GM18907 (cell line): ENCODE measurements at regions not wholly inside any gene's neighbourhood (a gene's known extent, or its start where the extent isn't known, plus 50 kb on each side); places are given as distances from the start of the nearest gene placed in this dataset.
A peak's percentile ranks its signal among the peaks of the same experiment; 100 is the strongest.
"Not testable (repeated sequence)": the region's sequence is repeated elsewhere in the genome, so short reads cannot be mapped to it uniquely, and the experiment has no call there.

Source experiments
- ATAC-seq: cut with Tn5 transposase; IDR thresholded peaks from one replicate; pipeline ENCODE4 v1.9.1; 2021; ENCODE audit warnings: mild to moderate bottlenecking, moderate library complexity; ENCODE audit not compliant: unreplicated experiment

DNA sequence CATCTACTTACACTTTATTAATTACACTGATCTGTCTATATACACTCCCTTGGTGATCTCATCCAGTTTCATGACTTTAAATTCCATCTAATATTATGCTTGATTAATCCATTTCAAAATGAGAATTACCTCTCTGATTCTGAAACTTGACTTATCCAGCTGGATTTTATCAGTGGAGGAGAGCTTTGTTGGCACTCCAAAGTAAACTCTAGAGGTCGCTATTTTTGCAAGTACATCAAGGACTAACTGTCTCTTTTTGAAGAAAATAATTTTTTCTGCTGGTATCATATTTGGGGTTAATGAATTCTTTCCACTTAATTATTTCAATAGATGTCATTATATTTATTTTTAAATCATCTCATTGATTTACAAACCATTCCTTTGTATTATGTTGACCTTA is 630.3 kb upstream of the MAN1A1 start:
- ATAC-seq: no peak

DNA sequence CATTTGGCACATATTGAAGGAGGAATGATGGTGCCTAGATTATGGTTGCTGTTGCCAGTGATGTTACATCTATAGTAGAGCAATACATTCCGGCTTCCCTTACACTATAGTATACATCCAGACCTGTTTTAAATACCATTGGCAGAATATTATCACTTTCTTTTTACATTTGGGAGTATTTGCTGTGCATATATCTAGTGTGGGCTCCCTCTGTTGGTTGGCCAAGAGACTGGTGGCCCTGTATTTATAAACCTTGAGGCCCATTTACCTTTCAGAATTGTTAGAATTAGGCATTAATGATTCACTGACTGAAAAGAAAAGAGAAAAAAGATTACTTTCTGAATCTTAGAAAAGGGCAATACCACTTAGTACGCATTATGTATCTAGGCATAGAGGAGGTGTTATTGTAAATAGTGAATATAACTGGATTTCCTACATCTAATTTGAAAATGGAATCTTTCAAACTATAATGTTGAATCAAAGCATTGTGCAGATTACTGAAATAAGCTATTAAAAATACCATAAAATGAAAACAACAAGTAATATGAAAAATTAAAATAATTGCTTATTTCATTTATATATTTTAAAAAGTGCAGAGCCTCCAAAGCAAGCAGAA is 628.8 kb upstream of the MAN1A1 start:
- ATAC-seq: peak; percentile 79

DNA sequence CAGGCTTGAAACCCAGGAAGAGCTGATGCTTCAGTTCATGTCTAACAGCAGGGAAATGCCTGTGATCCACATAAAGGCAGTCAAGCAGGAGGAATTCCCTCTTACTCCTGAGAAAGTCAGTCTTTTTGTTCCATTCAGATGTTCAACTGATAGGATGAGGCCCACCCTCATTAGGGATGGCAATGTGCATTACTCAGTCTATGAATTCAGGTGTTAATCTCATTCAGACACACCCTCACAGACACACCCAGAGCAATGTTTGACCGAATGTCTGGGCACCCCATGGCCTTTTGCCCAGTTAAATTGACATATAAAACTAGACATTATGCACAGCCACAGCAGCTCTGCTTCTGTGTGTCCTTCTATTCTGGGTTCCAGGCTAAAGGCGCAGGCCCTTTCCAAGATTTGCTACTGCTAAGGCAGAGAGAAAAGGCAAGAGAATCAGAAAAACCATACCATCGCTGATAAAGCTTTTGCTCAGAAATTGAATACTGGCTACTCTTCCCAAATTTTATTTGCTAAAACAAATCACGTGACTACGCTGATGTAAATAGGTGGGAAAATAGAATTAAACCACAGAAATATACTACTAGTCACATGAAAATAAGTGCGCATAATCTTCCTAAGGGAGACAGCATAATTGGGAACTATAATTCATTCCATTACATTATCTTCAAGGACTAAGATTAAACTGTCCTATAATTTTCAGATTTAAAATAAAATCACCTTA is 625.0 kb upstream of the MAN1A1 start:
- ATAC-seq: no peak

DNA sequence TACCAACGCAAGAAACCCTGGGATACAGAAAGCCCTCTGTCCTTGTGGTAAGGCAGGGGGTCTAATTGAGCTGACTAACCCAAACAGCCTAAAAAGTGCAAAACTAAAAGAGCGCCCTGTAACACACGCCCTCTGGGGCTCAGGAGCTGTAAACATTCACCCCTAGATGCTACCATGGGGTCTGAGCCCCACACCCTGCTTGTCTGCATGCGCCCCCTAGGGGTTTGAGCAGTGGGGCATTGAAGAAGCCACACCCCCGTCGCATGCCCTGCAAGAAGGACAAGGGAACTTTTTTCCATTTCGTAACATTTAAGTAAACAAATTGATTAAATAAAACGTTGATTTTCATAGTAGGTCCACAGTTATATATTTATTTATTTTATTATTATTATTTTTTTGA is 616.9 kb upstream of the MAN1A1 start:
- no peak for ATAC-seq

DNA sequence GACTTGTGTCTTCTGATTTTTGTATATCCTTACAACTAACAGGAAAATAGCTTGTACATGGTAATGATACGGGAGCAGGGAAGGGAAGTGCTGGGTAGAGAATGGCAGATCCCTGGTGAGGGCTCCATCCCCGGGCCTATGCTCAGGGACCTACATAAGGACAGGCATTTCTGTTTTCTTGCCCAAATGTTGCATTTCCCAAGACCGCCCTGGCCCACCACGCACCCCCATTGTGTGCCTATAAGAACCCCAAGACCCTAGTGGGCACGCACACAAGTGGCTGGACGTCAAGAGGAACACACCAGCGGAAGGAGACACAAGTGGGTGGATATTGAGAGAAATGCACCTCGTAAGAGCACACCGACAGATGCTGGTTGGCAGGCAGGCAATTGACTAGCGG is 616.3 kb upstream of the MAN1A1 start:
- ATAC-seq: no peak

DNA sequence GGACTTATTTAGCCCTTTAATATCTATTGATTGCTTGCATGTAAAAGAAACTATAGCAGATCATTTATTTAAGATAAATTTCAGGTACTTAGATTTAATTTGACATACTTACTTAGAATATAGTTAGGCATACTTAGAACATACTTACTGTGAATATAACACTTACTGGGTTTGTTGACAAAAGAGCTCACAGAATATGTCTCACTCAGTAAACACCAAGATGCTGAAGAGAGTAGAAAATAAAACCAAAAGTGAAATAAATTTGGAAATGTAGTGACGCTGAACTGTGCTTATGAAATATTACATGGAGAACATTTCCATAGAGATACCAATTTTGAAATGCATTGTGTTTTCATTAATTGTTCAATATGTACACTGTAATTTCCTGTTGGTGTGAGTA is 615.4 kb upstream of the MAN1A1 start:
- no peak for ATAC-seq

DNA sequence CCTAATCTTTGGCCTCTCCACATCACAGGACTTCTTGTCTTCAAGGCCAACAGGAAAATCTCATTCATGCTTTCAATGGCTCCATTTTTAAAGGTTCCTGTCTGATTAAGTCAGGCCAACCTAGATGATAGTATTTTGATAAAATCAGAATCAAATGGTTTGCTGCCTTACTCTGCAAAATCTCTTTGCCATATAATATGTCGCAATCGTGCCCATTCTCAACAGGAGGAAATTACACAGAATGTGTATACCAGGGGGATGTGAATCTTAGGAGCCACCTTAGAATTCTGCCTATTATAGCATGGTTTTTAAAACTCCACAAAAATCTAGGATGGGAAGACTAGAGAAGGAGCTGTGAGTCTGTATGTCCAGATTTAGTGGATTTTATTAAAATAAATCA is 612.9 kb upstream of the MAN1A1 start:
- no peak for ATAC-seq

DNA sequence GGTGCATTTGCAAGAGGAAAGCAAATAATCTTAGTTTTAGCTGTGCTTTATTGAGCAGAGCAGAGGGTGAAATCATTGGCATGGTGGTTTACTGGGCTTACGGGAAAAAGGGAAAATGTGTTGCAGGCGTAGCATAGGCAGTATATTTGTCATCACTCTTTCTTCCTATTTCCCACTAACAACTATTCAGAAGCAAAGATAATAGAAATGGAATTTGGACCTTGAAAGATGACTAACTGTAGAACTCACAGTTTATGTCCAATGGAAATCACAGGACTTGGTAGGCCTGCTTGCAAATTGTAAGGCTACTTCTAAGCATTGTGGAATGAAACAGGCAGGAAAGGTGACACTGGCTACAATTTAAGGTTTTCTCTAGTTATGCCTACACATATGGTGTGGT is 611.9 kb upstream of the MAN1A1 start:
- no peak for ATAC-seq

DNA sequence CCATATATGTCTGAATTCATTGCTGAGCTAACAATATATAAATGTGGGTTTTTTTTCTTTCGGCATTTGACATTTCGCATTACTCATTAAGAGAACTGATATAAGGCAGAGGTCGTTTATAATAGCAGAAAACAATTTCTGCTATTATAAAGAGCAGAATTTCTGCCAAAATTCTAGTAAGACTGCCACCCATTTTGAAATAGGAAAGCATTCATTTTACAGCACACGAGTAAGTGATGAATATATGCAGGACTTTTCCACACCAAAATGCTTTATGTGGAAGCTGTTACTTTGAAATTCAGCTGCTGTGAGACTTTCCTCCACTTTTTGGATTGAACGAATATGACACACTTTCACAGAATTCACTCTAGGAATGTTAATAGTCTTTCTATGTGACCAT is 610.9 kb upstream of the MAN1A1 start:
- no peak for ATAC-seq

DNA sequence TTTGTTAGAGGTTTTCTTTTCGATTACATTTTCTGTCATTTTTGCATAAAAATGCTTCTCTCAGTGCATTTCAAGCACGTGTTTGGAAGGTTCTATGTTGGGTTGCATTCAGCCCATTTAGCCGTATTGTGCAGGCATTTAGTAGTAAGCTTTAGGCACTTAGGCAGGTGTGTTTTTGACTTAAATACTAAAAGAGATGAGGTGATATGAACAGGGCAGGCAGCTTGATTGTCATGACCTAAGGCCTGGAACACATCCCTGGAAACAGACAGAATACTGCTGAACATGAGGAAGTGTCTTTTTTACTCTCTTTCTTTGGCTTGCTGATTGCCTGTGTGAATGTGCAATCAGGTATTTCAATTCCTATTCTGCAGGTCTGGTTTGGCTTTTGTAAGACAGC is 610.5 kb upstream of the MAN1A1 start:
- no peak for ATAC-seq

DNA sequence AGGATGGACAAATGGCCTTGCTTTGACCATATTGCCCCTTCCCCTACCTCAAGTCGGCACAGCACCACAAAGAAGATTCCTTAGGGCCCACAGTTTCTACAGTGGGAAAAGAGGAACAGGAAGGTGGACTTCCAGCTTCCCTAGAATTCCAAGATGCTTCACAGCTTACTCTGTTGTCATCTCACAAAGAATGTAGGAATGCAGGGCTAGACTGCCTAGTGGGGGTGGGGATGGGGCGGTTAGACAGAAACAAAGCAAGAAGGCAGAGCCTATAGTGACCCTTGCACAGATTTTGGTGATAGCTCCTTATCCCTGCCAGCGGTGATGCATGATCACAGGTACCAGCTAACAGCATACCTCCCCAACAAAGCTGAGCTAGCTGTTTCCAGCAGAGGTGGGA is 607.6 kb upstream of the MAN1A1 start:
- no peak for ATAC-seq

DNA sequence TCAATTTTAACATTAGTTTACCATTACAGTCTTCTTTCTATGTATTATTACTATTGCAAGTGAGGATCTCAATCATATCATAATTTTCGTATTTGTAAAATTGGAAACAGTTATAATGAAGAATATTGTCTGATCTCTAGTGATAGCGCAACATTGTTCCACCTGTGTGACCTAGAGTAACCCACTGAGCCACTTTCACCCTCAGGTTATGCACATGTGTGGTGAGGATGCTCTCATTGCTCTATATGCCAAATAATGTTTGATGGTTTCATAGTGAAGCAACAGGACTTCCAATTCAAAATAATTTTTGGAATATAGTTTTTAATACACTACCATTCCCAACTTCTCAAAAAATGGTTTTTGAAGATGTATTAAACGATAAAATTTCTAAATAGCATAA is 603.1 kb upstream of the MAN1A1 start:
- ATAC-seq: no peak

DNA sequence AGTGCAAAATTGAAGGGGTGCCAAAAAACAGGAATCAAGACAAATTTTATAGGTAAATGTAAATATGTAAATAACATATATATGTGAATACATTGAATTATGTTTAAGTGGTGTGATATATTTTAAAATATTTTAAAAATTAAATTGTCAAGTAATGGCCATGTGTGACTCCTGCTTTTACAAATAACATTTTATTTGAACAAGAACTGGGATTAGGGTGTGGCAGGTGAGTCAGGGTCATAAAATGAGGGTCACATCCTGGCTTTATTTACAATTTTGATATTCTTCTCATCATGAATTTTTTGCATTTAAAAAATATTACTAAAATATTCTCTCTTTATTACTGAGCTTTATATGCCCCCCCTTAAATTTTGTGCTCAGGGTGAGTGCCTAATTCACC is 601.1 kb upstream of the MAN1A1 start:
- no peak for ATAC-seq

DNA sequence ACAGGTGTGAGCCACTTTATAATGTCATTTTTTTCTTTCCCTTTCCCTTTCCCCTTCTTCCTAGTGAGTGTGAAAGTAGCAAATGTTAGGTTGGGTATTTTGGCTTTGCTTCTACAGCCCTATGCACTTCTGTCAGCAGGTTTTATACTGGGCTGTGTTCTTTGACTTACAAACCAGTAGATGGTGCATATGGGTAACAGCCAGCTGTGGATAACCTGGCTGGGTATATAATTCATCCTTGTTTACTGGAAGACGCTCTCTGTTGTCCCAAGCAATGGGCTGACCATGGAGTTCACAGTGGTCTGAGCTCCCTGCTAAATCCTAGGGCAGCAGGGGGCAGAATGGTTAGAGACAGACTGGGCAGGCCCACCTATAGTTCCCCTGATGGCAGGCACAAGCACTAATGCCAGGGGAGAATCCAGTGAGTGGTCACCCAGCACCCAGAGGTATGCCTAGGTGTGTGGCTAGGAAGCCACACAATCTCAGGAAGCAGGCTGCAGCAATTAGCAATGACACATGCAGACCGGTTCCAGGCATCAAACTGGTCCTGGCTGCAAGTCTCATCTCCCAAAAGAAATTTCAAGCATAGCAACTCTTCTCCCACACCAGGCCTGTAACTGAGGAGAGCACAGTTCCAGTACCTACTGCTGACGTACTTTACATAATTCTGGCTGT is 592.7 kb upstream of the MAN1A1 start:
- no peak for ATAC-seq

DNA sequence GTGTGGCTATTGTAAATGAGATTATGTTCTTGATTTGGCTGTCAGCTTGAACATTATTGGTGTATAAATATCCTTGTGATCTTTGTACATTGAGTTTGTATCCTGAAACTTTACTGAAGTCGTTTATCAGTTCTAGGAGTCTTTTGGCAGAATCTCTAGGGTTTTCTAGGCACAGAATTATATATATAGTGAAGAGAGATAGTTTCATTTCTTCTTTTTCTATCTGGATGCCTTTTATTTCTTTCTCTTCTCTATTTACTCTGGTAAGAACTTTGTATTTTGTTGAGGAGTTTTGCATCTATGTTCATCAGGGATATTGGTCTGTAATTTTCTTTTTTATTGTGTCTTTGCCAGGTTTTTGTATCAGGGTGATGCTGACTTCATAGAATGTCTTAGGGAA is 589.2 kb upstream of the MAN1A1 start:
- no peak for ATAC-seq

DNA sequence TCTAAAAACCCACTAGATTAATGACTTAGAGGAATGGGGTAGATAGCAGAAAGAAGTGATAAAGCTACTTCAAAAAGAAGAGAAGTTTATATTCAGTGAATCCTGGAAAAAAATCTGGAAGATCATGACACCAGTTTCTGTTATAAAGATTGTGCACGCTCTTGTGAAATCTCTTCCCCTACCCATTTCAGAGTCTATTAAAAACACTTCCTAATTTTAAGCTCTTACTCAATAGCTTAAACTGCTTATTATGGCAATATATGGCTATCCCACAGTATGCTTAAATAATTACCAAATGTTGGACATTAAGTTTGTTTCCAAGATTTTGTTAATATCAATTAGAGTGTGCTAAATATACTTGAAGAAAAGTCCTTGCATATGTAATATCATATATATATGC is 585.3 kb upstream of the MAN1A1 start:
- no peak for ATAC-seq

DNA sequence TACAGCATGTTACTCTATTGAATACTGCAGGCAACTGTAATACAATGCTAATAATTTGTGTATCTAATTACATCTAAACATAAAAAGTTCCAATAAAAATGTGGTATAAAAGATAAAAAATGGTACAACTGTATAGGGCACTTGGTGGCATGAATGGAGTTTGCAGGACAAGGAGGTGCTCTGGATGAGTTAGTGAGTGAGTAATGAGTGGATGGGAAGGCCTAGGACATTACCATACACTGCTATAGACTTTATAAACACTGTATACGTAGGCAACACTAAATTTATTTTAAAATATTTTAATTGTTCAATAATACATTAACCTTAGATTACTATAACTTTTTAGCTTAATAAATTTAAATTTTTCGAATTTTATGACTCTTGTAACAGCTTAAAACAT is 579.6 kb upstream of the MAN1A1 start:
- no peak for ATAC-seq

DNA sequence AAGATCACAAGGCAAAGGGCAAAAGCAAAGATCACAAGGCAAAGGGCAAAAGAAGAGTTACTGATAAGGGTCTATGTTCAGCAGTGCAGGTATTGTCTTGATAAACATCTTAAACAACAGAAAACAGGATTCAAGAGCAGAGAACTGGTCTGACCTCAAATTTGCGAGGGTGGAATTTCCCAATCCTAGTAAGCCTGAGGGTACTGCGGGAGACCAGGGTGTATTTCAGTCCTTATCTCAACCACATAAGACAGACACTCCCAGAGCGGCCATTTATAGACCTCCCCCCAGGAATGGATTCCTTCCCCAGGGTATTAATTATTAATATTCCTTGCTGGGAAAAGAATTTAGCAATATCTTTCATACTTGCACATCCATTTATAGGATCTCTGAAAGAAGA is 575.3 kb upstream of the MAN1A1 start:
- ATAC-seq: not testable (repeated sequence)

DNA sequence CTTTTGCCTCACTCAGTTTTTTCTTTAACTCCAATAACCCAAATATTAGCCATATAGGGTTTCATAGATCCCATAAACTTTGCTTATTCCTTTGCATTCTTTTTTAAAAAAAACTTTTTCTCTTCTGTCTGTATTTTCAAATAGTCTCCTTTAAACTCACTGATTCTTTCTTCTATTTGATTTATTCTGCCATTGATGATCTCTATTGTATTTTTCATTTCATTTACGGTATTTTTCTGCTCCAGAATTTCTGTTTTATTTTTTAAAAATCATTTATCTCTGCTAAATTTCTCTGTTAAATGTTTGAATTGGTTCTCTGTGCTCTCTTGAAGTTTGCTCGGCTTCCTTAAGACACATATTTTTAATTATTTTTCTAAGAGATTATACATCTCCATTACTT is 573.3 kb upstream of the MAN1A1 start:
- no peak for ATAC-seq

DNA sequence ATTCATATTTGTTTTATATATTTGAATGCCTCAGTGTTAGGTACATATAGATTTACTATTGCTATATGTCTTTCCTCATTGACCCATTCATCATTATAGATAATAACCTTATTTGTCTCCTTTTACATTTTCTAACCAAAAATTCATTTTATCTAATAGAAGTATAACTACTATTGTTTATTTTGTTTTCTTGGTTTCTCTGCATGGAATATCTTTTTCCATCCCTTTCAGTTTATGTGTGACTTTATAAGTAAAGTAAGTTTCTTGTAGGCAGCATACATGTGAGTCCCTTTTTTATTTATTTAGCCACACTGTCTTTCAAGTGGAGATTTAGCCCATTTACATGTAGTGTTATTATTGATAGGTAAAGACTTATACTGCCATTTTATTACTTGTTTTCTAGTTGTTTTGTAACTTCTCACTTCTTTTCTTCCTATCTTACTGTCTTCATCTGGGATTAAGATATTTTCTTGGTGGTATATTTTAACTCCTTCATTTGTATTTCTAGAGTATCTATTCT is 572.0 kb upstream of the MAN1A1 start:
- no peak for ATAC-seq

DNA sequence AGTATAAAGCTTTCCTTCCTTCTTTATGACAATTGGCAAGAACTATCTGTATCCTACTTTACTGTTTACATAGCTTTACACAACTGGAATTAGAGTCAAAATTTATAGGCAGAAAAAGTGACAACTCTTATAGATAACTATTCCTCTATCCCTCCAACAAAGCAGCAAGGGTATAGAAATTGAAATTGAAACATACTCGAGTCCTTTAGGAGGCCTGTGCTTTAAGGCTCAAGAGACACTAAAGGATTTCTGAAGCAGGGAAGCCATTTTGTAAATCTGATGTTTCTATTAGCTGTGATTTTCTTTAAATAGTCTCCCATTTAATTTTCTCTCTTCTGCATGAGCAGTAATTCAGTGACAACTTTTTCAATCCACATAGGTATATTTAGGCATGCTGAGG is 567.6 kb upstream of the MAN1A1 start:
- ATAC-seq: no peak

DNA sequence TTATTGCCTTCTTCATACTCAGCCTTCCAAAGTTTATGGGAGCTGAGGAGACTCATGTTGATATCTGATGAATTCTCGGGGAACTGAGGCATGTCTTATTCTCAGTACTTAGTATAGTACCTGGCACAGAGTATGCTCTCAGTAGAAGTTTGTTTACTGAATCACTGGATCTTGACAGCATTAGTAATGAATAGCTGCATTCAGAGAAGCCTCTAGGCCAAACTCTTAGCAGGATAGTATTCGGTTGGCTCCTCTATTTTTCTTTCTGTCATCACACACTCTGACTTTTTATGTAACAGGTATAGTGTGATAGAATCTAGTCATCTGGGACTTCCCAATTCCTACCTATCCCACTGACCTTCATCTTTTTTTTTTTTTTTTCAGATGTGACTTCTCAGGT is 566.4 kb upstream of the MAN1A1 start:
- ATAC-seq: no peak
